Thyroid gland (tissue), 4 donors: ENCODE measurements at regions not wholly inside any gene's neighbourhood (a gene's known extent, or its start where the extent isn't known, plus 50 kb on each side); places are given as distances from the start of the nearest gene placed in this dataset.

Source experiments
- DNase-seq, 2 donors: peaks; one replicate each; pipeline ENCODE4 v3.0.0-alpha.2; 2019
- H3K27ac ChIP-seq, 3 donors: fragments of 200-600 bp; sonication (generic); 1 replicate in 2 of 3; 2 replicates in 1 of 3; pipeline ENCODE4 v1.5.1; 2016 to 2019; ENCODE audit warnings: mild to moderate bottlenecking in 1 of 3, moderate library complexity in 1 of 3
- H3K27me3 ChIP-seq: fragments of 200-600 bp; sonication (generic); one replicate; pipeline ENCODE4 v1.5.1; 2019
- H3K36me3 ChIP-seq, 2 donors: fragments of 200-600 bp; sonication (generic); one replicate each; pipeline ENCODE4 v1.5.1; 2016 to 2019
- H3K4me1 ChIP-seq, 2 donors: fragments of 200-600 bp; sonication (generic); one replicate each; pipeline ENCODE4 v1.5.1; 2017 to 2019
- H3K4me3 ChIP-seq, 3 donors: fragments of 200-600 bp; sonication (generic); replicated peaks in 1 of 3; 1 replicate in 2 of 3; 2 replicates in 1 of 3; pipeline ENCODE4 v1.5.1; 2016; ENCODE audit warnings: mild to moderate bottlenecking in 1 of 3
- H3K9me3 ChIP-seq: fragments of 200-600 bp; sonication (generic); one replicate; pipeline ENCODE4 v1.5.1; 2017
- POLR2A ChIP-seq, 2 donors: fragments of 450-650 bp; IDR thresholded peaks; one replicate each; pipeline ENCODE4 v1.6.1; 2017; ENCODE audit warnings: antibody characterized with exemption in 2 of 2, mild to moderate bottlenecking in 2 of 2, moderate library complexity in 1 of 2
- WGBS, 2 donors: methylation state at CpG; one replicate each; pipeline ENCODE4 v1.1.5; 2017; 5-methylcytosine and 5-hydroxymethylcytosine counted together
- intact Hi-C: fragments of 100-400 bp; cut with DNase I; formaldehyde crosslinking; loops from one replicate; pipeline ENCODE4 v1.15.1; 2023
- TF ChIP-seq, protein P1 (sequence below), 6 experiments: fragments of 200-600 bp in 3 of 6; fragments of 450-650 bp in 3 of 6; sonication (generic) in 3 of 6; IDR thresholded peaks; one replicate each; pipeline ENCODE4 v1.5.1; 2016 to 2019; ENCODE audit warnings: antibody characterized with exemption in 6 of 6, mild to moderate bottlenecking in 2 of 6, inconsistent platforms in 1 of 6, moderate library complexity in 1 of 6

DNA sequence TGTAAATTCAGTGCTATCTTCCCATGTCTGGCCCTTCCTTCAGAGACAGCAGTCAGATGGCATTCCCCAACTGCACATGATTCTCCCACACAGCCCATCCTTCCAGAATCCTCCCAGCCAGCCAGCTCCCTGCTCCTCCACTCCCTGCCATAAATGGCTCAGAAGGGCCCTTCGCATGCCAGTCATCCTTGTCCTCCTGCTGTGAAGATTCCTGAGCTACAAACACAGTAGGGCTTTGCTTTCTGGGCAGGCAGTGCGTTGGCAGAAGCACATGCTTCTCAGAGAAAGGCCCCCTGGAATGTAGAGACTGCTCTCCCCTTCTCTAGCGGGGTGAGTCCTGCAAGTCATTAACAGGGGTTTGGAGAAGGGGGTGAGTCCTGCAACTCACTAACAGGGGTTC lies 71.9 kb downstream of the TEX51 start:
- peak; percentile 84 to 92 for DNase-seq
- Histone ChIP-seq H3K27me3 (no peaks in the 10 kb centered on the region), H3K36me3 (no peaks in the 10 kb centered on the region), H3K4me3 (no peak overlapping the region), H3K9me3 (no peaks in the 10 kb centered on the region), H3K4me1 (peaks cover 22 to 31% of the 10 kb centered on the region in 2 donors), H3K27ac (peak overlapping the region; percentile 61 to 81 (median 65))
- TF ChIP-seq, protein P1, sequence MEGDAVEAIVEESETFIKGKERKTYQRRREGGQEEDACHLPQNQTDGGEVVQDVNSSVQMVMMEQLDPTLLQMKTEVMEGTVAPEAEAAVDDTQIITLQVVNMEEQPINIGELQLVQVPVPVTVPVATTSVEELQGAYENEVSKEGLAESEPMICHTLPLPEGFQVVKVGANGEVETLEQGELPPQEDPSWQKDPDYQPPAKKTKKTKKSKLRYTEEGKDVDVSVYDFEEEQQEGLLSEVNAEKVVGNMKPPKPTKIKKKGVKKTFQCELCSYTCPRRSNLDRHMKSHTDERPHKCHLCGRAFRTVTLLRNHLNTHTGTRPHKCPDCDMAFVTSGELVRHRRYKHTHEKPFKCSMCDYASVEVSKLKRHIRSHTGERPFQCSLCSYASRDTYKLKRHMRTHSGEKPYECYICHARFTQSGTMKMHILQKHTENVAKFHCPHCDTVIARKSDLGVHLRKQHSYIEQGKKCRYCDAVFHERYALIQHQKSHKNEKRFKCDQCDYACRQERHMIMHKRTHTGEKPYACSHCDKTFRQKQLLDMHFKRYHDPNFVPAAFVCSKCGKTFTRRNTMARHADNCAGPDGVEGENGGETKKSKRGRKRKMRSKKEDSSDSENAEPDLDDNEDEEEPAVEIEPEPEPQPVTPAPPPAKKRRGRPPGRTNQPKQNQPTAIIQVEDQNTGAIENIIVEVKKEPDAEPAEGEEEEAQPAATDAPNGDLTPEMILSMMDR (IDR thresholded peaks at IDR 0.05): no peak
- no peak for TF ChIP-seq POLR2A (IDR thresholded peaks at IDR 0.05)
- intact Hi-C loops: no loop called here
- 19 to 32% methylated on average over 3 of the region's 3 CpGs for WGBS, 2 donors

DNA sequence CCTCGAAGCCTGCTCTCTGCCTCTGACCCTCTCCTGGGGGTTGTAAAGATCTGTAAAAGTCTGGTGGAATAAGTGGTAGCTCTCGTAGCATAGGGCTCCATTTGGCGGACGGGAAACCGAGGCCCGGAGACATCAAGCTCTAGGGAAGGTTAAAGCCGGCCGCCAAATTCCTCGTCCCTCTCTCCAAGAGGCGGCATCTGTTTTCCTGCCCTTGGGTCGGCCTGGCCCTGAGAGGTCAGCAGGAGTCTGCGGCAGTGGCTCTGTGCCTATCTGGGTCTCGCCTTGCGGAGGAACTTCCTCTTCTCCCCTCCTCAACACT lies 72.4 kb downstream of the TEX51 start:
- intact Hi-C loops: no loop called here
- WGBS, 2 donors: 80 to 89% methylated on average over 10 to 14 of the region's 14 CpGs
- no peak for DNase-seq
- Histone ChIP-seq H3K27ac (peak overlapping the region; percentile 61 to 81 (median 65)), H3K9me3 (no peaks in the 10 kb centered on the region), H3K4me1 (peaks cover 27 to 36% of the 10 kb centered on the region in 2 donors), H3K36me3 (no peaks in the 10 kb centered on the region), H3K4me3 (no peak overlapping the region), H3K27me3 (no peaks in the 10 kb centered on the region)
- TF ChIP-seq, protein P1 (IDR thresholded peaks at IDR 0.05): no peak
- TF ChIP-seq POLR2A (IDR thresholded peaks at IDR 0.05): no peak

DNA sequence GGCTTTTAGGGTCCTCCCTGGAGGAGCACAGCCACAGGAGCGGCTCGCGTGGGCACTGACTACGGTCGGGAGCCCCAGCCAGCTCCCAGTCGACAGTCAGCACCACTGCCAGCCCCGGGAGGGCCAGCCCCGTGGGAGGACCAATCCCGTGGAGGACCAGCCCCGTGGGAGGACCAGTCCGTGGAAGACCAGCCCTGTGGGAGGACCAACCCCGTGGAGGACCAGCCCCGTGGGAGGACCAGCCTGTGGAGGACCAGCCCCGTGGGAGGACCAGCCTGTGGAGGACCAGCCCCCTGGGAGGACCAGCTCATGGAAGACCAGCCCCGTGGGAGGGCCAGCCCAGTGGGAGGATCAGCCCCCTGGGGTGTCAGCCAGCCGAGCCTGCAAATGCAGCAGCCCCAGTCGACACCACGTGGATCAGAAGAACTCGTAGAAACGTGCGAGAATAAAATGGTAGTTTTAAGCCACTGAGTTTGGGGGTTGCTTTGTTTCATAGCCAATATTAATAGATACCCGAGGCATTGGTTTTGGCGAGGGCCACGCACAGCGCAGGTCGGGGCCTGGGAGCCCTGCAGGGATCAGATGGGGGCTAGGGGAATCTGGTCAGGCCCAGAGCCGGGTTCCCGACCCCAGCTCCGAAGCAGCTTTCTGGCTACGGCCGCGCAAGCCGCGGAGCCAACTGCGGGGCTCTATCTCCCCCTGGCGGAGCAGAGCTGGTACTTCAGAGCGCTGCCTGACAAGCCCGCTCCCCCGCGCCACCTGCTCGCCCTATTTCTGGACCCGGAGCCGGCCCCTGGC lies 73.0 kb downstream of the TEX51 start:
- Histone ChIP-seq H3K27ac (peak overlapping the region; percentile 61 to 81 (median 65)), H3K36me3 (no peaks in the 10 kb centered on the region), H3K9me3 (no peaks in the 10 kb centered on the region), H3K4me3 (no peak overlapping the region), H3K4me1 (peaks cover 27 to 37% of the 10 kb centered on the region in 2 donors), H3K27me3 (no peaks in the 10 kb centered on the region)
- 3% methylated on average over 16 of the region's 43 CpGs; no CpG with 5 or more reads in 1 of the 2 donors for WGBS, 2 donors
- DNase-seq: peak; percentile 67 to 84
- intact Hi-C loops: no loop called here
- TF ChIP-seq POLR2A (IDR thresholded peaks at IDR 0.05): no peak
- TF ChIP-seq, protein P1 (IDR thresholded peaks at IDR 0.05): peak; percentile 80 to 98 (median 88)

DNA sequence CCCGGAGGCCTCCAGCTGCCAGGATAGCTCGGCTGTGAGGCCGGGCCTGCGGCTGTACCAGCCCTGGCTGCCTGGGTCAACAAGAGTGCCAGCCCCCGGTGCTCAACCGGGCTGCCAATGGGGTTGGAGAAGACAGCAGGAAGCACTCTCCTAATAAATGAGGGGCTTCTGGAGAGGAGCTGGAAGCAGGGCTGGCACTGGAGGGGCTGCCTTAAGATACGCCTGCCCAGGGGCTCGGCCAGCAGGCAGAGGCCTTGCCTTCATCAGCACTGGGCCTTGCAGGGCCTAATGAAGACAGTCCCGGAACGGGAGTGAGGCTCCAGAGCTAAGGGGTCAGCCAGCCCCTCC lies 73.6 kb downstream of the TEX51 start:
- Histone ChIP-seq H3K36me3 (no peaks in the 10 kb centered on the region), H3K27ac (peak overlapping the region in 1 of 3 donors; percentile 52), H3K4me1 (peaks cover 27 to 37% of the 10 kb centered on the region in 2 donors), H3K27me3 (no peaks in the 10 kb centered on the region), H3K9me3 (no peaks in the 10 kb centered on the region), H3K4me3 (no peak overlapping the region)
- intact Hi-C loops: no loop called here
- TF ChIP-seq, protein P1 (IDR thresholded peaks at IDR 0.05): no peak
- no peak for TF ChIP-seq POLR2A (IDR thresholded peaks at IDR 0.05)
- WGBS, 2 donors: 12 to 29% methylated on average over 3 to 4 of the region's 10 CpGs
- DNase-seq: peak; percentile 32 to 41

DNA sequence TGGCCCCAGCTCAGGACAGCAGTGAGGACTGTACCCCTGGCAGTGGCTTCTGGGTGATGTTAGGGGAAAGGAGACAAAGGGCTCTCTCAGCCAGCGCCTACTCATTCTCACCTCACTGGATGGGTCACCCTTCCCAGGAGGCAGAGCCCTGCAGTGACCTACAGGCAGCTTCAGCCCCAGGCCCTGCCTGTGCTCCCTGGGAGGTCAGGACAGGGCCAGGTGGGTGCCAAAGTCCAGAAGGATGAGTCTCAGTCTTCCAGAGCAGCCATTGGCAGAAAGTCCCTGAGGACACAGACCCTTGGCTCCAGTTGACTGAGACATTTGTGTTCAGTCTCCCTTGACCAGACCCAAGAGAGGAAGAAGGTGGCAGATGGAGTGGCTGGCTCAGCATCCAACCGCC lies 75.1 kb downstream of the TEX51 start:
- no peak for TF ChIP-seq POLR2A (IDR thresholded peaks at IDR 0.05)
- TF ChIP-seq, protein P1 (IDR thresholded peaks at IDR 0.05): no peak
- no peaks in the 10 kb centered on the region for H3K9me3 ChIP-seq

More for the DNA sequence above, 75.1 kb downstream of the TEX51 start:
- intact Hi-C loops: no loop called here
- DNase-seq: peak; percentile 48 to 53
- Histone ChIP-seq H3K4me1 (peaks cover 27 to 37% of the 10 kb centered on the region in 2 donors), H3K4me3 (no peak overlapping the region), H3K27me3 (no peaks in the 10 kb centered on the region), H3K27ac (peak overlapping the region in 1 of 3 donors; percentile 32), H3K36me3 (no peaks in the 10 kb centered on the region)
- 58 to 60% methylated on average over 2 of the region's 2 CpGs for WGBS, 2 donors
